NCI-H2196 (cell line): ENCODE measurements at regions not wholly inside any gene's neighbourhood (a gene's known extent, or its start where the extent isn't known, plus 50 kb on each side); places are given as distances from the start of the nearest gene placed in this dataset.

Experiments
- DNase-seq: peaks from one replicate; lab custom pipeline; 2025; ENCODE audit not compliant: unreplicated experiment; lab: John Stamatoyannopoulos, UW

DNA sequence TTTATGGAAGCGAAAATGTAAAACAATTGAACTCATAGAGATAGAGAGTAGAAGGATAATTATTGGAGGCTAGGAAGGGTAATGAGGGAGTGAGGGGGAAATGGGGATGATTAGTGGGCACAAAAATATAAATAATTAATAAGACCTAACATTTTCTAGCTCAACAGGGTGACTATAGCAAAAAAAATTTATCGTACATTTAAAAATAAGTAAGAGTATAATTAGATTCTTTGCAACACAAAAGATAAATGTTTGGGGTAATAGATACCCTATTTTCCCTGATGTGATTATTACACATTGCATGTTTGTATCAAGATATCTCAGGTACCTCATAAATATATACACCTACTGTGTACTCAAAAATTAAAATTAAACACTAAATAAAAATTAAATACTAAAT lies 1070.0 kb downstream of the LRFN5 start:
- DNase-seq: no peak

DNA sequence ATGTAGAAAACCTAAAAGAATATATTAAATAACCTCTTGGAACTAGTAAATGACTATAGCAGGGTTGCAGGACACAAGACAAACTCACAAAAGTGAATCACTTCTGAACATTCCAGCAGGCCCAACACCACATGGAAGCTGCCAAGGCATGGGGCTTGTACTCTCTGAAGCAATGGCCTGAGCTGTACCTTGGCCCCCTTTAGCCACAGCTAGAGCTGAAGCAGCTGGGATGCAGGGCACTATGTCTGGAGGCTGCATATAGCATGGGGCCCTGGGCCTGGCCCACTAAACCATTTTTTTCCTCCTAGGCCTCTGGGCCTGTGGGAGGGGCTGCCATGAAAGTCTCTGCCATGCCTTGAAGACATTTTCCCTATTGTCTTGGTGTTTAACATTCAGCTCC lies 1067.3 kb downstream of the LRFN5 start:
- DNase-seq: no peak

DNA sequence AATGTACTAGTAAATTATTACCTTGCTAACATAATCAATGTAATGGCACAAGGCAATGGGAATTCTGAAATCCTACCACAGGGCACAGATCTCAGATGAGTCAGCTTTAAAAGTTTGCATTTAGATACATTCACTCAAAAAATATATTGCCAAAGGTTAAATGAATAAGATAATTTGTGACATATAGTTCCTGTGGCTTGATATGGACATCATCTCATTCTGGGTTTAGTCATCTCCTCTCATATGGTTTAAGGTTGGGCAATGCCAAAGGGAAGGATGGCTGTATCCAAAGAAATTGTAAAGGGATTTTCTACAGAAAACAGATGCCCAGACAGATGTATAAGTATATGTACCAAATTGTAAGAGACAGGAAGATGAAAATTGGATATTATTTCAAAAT lies 1065.0 kb downstream of the LRFN5 start:
- no peak for DNase-seq

DNA sequence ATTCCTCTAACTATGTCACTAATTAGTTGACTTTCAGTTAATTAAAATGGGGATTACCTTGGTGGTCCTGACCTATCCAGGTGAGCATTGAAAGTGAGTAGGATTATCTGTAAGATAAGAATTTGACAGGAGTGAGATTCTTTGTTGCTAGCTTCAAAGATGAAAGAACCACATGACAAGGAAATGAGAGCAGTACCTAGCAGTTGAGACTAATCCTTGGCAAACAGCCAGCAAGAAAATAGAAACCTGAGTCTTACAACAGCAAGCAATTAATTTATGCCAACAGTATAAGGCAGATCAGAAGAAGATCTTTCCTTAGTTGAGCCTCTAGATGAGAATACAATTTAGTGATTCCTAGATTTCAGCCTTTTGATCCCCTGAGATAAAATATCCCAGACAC lies 1058.4 kb downstream of the LRFN5 start:
- no peak for DNase-seq

DNA sequence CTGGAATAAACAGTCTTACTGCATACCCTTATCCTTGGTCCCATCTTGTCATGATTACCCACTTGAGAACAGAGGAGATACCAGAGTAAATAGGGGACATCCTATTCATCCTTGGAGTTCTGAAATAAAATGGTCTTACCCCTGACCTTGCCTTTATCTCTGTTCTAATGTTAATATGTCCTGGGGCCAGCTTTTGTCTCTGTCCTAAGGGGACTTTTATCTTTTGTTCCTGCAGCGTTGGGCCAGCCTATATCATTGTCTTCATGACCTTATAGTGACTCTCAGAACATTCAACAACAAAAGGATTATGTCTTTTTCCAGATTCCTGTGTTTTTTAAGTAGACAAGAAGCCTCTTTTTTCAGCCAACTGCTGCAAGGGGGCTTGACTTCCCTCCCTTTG lies 1057.5 kb downstream of the LRFN5 start:
- DNase-seq: no peak

DNA sequence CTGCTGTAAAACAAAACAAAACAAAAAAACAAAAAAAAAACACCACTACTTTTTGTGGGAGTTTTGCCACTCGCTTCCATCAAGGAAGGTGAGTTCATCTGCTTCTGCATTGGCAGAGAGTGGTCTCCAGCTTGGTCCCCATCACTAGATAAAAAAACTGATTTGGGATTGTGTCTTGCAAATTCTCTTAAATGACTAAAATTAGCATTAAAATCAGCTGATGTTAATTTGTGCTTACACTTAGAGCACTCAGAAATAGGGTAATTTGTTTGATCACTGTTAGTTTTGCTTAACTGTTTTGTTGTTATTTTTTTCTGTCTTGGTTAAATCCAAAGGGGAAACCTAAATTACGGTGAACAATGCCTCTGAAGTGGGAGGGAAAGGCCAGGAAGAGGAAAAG lies 1048.0 kb downstream of the LRFN5 start:
- DNase-seq: no peak

DNA sequence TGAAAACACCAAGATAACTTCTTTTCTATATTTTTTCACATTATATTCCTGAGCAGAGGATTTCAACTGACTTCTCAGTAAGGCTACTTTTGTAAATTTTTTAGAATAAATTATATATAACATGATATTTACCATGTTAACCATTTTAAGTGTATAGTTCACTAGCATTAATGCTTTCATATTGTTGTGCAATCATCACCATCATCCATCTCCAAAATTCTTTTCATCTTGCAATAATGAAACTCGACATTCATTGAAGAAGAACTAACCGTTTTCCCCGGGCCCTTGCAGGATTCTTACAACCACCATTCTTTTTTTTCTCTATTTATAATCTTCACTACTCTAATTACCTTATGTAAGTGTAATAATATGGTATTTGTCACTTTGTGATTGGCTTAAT lies 1036.1 kb downstream of the LRFN5 start:
- DNase-seq: no peak

DNA sequence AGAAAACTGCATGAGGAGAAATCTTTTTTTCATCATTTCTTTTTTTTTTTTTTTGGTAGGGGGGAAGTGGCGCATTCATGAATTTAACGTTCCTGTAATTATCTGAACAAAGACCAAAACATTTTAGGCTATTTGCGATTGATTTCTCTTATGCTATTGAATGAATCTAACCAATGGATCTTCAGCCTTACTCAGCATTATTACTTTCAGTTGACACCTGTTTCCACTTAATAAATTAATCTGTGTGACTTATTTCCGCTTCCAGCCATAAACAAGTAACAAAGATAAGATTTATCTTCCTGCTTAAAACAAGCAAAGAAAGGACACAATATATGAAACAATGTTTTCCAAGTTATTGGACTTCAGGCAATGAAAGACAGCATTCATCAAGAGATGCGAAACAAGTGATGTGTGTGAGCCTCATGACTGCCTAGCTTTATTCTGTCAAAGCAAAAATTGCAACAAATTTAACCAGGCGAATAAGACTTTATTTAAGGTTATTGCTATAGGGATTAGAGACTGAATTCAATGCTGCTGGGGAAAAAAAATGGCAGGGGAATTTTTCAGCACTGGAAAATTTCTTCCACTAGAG lies 1026.9 kb downstream of the LRFN5 start:
- DNase-seq: no peak

DNA sequence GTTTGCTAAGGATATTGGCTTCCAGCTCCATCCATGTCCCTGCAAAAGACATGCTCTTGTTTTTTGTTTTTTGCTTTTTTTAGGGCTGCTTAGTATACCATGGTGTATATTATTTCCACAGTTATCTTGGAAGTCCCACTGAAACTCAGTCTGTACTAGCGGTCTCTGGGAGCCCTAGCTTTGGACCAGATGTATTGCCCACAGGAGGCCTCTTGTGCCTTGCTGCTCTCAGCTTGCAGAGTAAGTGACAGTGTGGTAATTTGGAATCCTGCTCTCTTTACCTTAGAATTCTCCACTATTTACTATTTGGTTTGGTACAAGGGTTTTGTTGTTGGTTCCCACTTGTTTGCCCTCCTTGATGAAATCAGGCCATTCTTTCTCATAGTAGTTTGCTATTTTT lies 1022.9 kb downstream of the LRFN5 start:
- no peak for DNase-seq

DNA sequence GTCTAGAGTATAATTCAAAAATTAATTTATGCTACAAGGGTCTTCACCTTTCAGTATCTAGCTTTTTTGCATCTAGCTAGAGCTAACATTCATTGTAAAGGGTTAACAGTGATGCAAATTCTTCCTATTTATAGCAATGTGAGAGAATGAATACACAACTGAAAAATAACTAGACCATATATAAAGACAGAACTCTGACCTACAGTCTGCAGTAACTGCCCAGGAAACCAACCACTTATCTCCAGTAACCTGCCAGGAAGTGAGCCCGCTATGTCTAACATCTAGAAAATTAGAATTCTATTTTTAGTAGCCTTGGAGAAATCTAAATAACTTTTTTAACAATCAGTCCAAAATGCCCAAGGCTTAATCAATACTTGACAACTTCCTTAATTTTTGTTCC lies 1021.9 kb downstream of the LRFN5 start:
- DNase-seq: no peak

DNA sequence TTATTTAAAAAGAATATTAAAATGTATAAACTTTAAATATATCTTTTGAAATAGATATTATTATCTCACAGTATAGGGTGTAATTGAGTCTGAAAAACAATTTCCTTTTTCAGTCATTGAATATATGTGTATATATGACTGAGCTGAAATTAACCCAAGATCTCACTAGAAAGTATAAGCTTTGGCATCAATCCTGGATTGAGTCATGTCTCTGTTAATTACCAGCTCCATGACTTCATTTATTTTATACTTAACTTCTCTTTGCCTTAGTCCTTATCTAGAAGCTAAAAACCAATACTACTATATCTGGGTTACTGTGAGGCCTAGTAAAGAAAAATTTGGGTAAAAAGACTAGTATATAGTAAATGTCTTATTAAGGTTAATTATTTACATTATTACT lies 1020.3 kb downstream of the LRFN5 start:
- DNase-seq: no peak

DNA sequence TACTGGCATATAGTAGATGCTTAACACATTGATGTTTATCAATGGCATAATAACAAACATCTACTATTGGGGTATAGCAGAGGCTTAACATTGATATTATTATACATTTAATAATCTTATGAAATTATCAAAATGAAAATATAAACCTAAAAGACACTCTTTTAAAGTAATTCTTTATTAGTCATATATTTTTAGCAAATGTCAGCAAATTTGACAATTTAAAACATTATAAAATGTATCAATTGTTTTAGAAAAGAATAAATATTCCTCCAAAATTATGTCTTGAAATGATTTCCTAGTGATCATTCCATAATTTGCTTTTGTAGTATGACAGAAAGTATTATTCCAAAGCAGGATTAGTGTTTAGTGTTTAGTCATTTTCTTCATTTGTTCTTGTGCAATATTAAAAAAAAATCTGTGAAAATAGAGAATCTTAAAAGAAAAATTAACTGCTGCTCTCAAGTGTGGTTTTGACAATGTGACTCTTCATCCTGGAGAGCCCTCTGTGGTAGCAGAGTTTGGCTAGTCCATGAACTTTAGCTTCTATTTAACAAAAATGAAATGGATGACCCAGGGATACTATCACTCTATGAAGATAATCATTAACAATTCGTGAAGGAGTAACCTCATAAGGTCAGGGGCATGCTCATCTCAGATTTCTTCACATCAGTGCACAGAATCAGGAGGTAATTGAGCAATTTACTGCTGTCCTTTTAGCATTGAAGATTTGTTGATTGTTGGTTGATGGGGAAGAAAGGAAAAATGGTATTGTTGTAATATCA lies 1018.5 kb downstream of the LRFN5 start:
- DNase-seq: no peak

DNA sequence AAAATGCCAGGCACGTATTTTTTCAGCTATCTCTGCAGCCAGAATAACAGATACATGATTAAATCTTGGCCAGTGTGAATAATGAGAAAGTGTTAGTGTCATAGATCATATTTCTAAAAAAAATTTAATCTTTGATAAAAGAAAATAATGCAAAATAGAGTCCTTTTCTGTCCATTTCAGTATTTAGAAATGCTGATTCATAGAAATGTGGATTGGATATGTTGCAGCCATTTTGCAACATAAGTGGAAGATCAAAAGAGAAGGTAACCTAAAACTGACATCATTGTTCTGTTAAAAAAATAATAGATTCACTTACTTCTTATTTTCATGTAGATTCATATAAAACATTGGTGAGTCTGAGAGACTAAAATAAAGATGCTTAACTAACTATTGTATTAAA lies 1010.3 kb downstream of the LRFN5 start:
- no peak for DNase-seq

DNA sequence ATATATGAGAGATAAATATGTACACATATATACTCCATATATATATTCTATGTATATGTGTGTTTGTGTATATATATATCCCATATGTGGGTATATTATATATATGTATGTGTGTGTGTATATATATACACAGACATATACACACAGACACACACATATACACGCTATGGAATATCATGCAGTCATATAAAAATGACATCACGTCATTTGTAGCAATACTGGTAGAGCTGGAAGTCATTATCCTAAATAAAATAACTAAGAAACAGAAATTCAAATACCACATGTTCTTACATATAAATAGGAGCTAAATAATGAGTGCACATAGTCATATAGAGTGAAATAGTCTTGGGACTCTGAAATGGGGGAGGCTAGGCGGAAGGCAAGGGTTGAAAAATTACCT lies 1000.2 kb downstream of the LRFN5 start:
- DNase-seq: no peak

DNA sequence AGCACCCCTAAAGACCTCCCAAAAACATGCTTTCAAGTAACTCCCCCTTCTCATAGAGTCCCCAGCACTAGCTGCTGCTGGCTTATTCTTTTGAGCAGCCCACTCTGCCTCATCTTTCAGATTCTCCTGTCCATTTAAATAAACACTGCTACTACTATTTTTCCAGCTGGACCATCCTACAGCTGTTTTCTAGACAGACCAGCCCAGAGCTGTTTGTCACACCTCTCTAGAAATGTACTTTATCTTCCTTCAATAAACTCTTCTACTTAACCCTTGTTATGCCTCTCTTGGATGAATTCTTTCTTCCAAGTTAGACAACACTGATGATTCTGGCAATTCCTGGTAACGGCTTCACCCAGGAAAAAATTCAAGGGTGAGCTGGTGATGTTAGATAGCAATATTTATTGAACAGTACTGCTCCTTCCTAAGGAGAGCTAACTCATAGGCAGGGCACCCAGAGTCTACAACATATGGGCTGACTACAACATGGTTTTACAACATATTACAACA lies 995.7 kb downstream of the LRFN5 start:
- no peak for DNase-seq

DNA sequence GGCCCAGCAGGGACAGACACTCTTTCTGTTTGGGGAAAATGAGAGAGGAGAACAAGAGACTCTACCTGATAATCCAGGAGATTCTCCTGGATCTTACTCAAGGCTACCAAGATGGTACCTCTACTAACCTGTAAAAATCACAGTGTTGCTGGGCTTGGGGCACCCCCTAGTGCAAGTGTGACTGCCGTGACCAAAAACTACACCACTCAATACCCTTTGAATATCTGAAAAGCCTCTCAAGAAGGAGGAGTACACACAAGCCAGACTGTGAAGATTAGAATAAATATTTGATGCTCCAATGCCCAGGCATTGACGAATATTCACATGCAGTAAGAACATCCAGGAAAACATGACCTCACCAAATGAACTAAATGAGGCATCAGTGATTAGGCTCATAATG lies 965.4 kb downstream of the LRFN5 start:
- no peak for DNase-seq

DNA sequence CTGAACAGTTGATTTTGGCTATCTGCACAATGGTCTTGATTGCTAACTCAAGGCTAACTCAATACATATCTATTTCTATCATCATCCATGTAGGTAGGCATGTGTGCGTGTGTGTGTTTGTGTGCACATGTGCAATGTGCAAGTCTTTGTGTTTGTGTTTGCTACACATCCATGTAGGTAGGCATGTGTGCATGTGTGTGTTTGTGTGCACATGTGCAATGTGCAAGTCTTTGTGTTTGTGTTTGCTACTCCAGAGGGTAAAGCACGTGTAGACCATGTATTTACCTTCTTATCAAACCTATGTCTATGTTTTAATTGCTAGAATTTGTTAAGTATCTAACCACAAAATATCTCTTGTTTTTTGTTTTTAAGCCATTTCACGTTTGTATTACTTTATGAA lies 962.6 kb downstream of the LRFN5 start:
- no peak for DNase-seq

DNA sequence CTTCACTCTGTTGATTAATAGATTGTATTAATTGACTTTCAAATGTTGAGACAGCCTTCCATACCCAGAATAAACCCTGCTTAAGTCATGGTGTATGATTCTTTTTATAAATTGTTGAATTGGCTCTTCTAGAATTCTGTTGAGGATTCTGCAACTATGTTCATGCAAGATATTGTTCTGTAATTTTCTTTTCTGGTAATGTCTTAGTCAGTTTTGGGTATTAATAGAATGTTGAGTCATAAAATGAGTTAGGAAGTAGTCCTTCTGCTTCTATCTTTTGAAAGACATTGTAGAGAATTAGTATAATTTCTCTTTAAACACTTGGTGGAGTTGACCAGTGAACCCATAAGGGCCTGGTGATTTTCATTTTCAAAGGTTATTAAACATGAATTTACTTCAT lies 958.9 kb downstream of the LRFN5 start:
- no peak for DNase-seq

DNA sequence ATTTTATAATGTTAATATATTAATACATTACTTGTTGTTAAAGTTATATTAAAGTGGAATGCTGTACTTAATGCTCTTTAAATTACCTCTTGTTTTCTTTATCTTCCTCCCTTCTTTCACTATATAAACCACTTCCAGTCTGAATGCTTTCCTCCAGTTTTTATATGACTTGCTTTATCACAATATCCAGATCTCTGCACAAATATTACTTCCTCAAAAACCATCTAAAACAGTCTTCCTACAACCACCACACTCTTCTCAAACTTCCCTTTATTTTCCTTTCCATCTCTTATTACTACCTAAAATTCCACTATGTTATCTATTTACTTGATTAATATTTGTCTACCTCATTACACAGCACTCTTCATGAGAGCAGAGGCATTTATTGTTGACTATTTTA lies 956.6 kb downstream of the LRFN5 start:
- DNase-seq: no peak

DNA sequence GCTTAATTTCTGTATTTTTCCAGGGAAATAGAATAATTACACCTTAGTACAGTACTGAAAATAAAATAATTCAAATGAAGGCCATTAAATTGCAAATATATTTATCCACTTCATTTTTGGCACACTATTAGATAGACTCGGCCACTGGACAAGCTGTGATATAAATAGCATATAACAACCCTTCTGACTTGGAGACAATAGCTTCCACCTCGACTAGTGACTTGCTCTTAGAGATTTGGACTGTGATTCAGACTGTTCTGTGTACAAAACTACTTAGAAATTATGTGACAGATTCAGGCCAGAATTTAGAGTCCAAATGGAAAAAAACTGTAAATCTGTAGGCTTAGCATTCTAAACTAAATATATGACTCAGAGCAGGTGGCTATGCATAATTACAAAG lies 949.9 kb downstream of the LRFN5 start:
- no peak for DNase-seq

DNA sequence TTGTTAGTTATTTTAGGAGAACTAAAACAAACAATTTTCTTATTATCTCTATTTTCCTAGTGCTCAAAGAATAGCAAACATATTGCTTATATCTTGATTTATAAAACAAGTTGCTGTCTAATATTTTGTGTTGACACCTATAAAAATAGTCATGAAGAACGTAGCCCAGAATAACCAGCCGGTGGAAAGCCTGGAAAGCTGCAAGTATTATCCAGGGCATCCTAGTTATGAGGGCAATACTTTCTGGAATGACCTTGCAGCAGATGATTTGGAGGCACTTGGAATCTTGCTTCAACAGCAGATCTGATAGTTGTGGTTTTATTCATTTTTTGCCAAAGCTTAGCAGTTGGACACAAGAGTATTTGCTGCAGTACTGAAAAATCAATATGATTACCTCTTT lies 948.7 kb downstream of the LRFN5 start:
- DNase-seq: no peak

DNA sequence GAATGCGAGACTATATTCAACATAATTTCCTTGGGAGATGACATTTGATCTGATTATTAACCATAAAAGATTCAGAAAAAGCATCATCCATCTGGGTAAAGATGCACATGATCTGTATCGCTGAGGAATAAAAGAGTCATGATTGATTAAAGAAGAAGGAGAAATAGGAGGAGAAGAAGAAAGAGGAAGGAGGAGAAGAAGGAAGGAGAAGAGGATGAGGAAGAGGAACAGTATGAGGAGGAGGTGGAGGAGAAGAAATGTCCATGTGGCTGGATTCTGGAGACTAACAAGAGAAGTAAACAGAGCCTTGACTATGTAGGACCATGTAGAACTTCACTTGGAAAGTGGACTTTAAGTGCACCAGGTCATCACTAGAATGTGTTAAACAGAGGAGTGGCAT lies 947.4 kb downstream of the LRFN5 start:
- DNase-seq: no peak

DNA sequence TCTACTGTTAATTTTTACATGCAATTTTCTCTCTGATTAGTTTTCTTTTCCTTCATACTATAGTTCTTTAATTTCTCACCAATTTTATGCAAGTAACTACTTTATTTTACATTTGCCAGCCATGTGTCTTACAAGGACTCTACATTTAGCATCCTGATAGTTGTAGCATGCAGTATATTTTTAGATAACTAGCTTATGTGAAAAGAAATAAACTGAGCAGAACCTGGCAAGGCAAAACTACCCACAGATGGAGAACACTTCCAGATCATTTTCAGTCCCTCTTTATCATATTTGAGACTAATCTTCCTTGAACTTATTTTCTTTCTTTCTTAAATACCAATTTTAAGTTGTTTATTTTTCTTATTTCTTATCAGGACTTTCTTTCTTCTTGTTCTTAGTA lies 943.6 kb downstream of the LRFN5 start:
- no peak for DNase-seq
